ENCODE measurements at regions not wholly inside any gene's neighbourhood (a gene's known extent, or its start where the extent isn't known, plus 50 kb on each side); places are given as distances from the start of the nearest gene placed in this dataset.
A peak's percentile ranks its signal among the peaks of the same experiment; 100 is the strongest.
"Not testable (repeated sequence)": the region's sequence is repeated elsewhere in the genome, so short reads cannot be mapped to it uniquely, and the experiment has no call there.

- DNase-seq (ENCODE audit: low spot score), result peak; percentile 33
Measured at GRCh38 chr10:34058845-34059614, 724.6 kb upstream of the NRP1 start.

DNA sequence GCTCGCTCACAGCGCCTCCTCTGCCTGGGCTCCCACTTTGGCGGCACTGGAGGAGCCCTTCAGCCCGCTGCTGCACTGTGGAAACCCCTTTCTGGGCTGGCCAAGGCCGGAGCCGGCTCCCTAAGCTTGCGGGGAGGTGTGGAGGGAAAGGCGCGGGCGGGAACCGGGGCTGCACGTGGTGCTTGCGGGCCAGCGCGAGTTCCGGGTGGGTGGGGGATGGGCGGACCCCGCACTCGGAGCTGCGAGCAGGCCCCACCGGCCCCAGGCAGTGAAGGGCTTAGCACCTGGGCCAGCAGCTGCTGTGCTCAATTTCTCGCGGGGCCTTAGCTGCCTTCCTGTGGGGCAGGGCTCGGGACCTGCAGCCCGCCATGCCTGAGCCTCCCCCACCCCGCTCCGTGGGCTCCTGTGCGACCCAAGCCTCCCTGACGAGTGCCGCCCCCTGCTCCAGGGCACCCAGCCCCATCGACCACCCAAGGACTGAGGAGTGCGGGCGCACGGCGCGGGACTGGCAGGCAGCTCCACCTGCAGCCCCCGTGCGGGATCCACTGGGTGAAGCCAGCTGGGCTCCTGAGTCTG lies 721.0 kb upstream of the NRP1 start:
- not testable (repeated sequence) for DNase-seq (ENCODE audit: low spot score)

- DNase-seq (ENCODE audit: low spot score), result peak; percentile 38
Measured at GRCh38 chr10:34049887-34050286, 715.4 kb upstream of the NRP1 start.

DNA sequence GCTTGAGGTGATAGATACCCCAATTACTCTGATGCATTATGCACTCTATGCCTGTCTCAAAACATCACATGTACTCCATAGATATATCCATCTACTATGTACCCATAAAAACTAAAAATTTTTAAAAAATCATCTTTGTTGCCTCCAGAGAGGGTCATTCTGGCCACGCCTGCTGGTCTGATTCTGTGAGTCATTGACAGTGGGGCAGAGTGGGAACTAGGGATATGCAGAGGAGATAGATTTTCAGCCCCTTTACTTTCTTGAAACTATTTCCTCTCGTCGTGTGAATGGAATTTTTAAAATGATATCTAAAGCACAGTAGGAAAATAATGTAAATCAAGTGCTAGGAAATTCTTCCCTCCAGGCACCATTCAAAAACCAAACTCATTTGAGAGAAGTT lies 715.0 kb upstream of the NRP1 start:
- DNase-seq (ENCODE audit: low spot score), result no peak

DNA sequence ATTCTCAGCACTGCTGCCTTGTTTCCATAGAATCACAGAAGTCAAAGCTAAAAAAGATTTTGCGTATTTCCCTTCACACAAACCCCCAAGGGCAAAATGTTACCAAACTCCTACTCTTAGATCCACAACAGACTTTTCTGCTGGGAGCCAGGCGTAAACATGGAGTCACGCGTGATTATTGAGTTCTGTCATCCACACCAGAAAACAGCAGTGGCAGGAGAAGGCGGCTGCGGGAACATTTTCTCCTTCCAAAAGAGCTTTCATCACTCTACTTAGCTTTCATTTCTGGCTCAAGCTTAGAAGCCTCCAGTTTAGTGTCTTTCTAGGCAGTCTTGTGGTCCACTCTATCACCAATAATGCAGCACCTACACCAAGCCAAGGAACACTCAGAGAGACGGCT lies 712.9 kb upstream of the NRP1 start:
- no peak for DNase-seq (ENCODE audit: low spot score)

DNA sequence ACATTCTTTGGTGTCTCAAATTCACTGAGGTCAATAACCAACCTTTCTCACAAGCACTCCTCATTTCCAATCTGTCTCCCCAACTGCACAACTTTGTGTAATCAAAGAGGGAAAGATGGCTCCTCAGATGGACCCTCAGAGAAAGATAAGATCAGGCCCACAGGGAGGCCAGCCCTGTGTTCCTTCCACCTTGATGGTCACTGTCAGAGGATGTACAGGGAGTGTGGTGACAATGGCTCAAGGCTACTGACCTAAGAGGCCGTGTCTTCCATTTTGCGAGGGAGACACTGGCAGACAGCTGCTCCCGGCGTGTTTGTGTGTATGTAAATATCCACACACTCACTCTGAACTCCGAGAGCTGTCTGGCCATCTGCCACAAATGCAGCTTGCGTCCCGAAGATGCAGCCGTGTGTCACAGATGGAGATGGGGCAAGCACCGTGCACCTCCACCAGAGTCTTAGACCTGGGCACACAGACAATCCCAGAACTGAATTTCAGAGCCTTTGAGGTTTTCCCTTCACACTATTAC lies 712.1 kb upstream of the NRP1 start:
- no peak for DNase-seq (ENCODE audit: low spot score)

DNA sequence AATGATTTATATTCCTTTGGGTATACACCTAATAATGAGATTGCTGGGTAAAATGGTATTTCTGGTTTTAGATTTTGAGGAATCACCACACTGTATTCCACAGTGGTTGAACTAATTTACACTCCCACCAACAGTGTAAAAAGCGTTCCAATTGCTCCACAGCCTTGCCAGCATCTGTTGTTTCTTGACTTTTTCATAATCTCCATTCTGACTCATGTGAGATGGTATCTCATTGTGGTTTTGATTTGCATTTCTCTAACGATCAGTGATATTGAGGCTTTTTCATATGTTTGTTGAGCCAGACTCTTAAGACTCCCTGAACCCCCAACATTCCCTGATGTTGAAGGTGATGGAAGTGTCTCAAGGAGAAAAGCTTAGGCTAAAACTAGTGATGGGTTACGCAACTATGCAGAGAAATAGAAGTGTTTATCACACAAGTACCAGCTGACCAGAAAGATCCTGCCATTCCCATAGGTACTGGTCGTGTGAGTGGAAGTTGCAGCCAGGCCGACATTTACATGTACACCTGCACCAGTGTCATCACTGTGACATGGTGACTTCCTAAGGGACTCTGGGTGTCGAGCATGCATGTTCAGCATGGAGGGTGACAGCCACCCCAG lies 711.2 kb upstream of the NRP1 start:
- no peak for DNase-seq (ENCODE audit: low spot score)

DNA sequence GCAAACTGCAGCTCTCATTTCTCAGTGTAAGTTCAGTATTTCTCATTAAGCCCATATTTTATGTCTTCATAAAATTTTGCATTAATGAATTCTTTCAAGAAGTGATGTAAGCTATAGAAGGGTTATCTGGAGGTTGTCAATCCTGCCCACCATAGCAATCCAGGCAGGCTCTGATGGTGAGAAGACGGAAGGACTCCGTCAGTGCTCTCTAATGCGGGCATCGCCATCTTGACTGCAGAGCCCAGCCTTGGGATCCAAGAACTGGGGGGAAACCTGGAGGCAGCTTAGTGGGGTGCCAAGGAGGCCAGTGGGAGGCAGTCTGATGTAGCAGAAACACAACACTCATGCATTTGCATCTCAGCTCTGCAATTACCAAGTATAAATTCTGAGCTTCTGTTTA lies 707.4 kb upstream of the NRP1 start:
- DNase-seq (ENCODE audit: low spot score), result no peak

- peak; percentile 49 for DNase-seq (ENCODE audit: low spot score)
Measured at GRCh38 chr10:34037499-34037898, 703.0 kb upstream of the NRP1 start.

DNA sequence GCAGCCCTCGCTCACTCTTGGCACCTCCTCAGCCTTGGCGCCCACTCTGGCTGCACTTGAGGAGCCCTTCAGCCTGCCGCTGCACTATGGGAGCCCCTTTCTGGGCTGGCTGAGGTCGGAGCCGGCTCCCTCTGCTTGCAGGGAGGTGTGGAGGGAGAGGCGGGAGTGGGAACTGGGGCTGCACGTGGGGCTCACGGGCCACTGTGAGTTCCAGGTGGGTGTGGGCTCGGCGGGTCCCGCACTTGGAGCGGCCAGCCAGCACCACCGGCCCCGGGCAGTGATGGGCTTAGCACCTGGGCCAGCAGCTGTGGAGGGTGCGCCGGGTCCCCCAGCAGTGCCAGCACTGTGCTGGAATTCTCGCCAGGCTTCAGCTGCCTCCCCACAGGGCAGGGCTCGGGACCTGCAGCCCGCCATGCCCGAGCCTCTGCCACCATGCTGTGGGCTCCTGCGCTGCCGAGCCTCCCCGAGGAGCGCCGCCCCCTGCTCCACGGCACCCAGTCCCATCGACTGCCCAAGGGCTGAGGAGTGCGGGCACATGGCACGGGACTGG lies 700.8 kb upstream of the NRP1 start:
- not testable (repeated sequence) for DNase-seq (ENCODE audit: low spot score)

GRCh38 chr10:34033078-34033477 lies 698.6 kb upstream of the NRP1 start:
- DNase-seq (ENCODE audit: low spot score), result no peak

DNA sequence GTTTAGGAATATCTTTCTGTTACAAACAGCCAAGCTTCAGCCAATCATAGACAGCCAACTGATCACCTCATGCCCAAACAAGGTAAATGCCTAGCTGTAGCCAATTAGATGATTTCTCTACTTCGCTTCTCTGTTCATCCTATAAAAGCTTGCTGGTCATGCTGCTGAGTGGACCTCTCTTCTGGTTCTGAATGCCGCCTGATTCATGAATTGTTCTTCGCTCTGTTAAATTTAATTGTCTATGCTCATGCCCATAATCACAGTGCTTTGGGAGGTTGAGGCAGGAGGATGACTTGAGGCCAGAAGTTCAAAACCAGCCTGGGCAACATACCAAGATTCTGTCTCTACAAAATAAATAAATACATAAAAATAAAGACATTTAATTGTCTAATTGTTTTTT lies 698.1 kb upstream of the NRP1 start:
- no peak for DNase-seq (ENCODE audit: low spot score)

DNA sequence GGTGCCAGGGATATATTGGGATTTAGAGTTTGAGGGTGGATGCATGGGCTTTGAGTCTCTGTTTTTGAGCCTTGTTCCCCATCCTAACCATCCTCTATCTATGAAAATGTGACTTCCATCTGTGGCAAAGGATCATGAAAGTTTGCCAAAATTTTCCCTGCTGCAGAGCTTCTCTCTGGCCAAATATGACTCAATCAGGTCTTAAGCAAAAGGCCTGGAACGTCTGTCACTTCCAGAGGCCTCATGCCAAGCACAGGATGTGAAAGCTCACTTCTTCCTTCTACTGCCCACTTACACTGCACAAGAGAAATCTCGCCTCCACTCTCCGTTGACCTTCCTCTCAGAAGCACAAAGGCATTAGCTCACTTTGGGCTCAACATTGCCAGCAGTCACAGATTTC lies 696.9 kb upstream of the NRP1 start:
- DNase-seq (ENCODE audit: low spot score), result no peak

GRCh38 chr10:34029455-34029854 lies 695.0 kb upstream of the NRP1 start:
- DNase-seq (ENCODE audit: low spot score), result no peak

- DNase-seq (ENCODE audit: low spot score), result no peak
Measured at GRCh38 chr10:34028936-34029335, 694.5 kb upstream of the NRP1 start.

- no peak for DNase-seq (ENCODE audit: low spot score)
Measured at GRCh38 chr10:34024693-34025425, 690.4 kb upstream of the NRP1 start.

GRCh38 chr10:34024282-34024681 lies 689.8 kb upstream of the NRP1 start:
- DNase-seq (ENCODE audit: low spot score), result no peak

- DNase-seq (ENCODE audit: low spot score), result no peak
Measured at GRCh38 chr10:34022195-34022594, 687.7 kb upstream of the NRP1 start.

DNA sequence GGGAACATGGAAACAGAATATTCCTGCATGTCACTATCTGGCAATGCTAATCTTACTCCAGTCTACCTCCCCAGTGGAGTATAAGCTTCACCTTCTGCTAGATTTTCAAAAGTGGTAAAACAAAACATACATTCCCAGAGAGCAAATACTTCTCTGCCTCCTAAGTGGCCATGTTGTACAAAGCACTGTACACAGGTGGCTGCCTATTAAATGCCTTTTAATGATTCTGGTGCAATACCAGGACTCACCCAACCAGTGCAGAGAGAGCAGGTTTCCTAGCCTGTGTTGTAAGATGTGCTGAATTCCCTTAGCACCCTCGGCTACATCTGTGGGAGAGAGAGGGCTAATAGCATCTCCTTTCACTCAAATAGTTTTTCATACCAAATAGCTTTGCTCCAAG lies 684.3 kb upstream of the NRP1 start:
- no peak for DNase-seq (ENCODE audit: low spot score)

GRCh38 chr10:34018129-34018528 lies 683.7 kb upstream of the NRP1 start:
- no peak for DNase-seq (ENCODE audit: low spot score)

- DNase-seq (ENCODE audit: low spot score), result no peak
Measured at GRCh38 chr10:34017281-34017680, 682.8 kb upstream of the NRP1 start.

GRCh38 chr10:34016576-34016975 lies 682.1 kb upstream of the NRP1 start:
- DNase-seq (ENCODE audit: low spot score), result no peak

Measured in putamen (tissue), 1 donor.